ENCODE measurements at regions not wholly inside any gene's neighbourhood (a gene's known extent, or its start where the extent isn't known, plus 50 kb on each side); places are given as distances from the start of the nearest gene placed in this dataset.

GRCh38 chr9:105172436-105172835 lies 72.0 kb upstream of the SLC44A1 start:
- Histone ChIP-seq H3K4me3 (no peak overlapping the region), H3K27me3 (no peaks in the 10 kb centered on the region), H3K27ac (no peak overlapping the region), H3K4me1 (ENCODE audit: low read depth) (no peaks in the 10 kb centered on the region), H3K9me3 (ENCODE audit: low read depth) (no peaks in the 10 kb centered on the region), H3K36me3 (no peaks in the 10 kb centered on the region)
- no peak for DNase-seq (ENCODE audit: low read depth in 1 of 2, low spot score in 1 of 2)
- TF ChIP-seq, protein P1, sequence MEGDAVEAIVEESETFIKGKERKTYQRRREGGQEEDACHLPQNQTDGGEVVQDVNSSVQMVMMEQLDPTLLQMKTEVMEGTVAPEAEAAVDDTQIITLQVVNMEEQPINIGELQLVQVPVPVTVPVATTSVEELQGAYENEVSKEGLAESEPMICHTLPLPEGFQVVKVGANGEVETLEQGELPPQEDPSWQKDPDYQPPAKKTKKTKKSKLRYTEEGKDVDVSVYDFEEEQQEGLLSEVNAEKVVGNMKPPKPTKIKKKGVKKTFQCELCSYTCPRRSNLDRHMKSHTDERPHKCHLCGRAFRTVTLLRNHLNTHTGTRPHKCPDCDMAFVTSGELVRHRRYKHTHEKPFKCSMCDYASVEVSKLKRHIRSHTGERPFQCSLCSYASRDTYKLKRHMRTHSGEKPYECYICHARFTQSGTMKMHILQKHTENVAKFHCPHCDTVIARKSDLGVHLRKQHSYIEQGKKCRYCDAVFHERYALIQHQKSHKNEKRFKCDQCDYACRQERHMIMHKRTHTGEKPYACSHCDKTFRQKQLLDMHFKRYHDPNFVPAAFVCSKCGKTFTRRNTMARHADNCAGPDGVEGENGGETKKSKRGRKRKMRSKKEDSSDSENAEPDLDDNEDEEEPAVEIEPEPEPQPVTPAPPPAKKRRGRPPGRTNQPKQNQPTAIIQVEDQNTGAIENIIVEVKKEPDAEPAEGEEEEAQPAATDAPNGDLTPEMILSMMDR (IDR thresholded peaks at IDR 0.05; ENCODE audit: low read depth, low read length): no peak

DNA sequence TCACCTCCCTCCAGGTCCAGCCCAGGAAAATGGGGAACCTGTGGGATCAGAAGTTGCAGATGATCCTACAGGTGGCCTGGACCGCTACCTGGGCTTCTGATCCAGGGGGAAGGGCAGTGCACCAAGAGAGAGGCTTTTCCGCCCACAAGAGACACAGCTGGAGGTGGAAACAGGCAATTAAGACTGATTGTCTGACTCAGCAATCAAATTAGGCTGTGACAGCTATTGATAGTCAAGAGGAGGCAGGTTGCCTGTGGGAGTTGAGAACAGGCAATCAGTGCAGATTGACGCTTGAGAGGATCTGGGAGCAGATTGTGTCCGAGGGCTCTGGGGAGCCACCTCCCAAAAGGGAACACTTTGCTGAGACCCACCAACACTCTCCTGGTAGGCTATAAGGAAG lies 71.1 kb upstream of the SLC44A1 start:
- Histone ChIP-seq H3K36me3 (no peaks in the 10 kb centered on the region), H3K9me3 (ENCODE audit: low read depth) (no peaks in the 10 kb centered on the region), H3K27ac (no peak overlapping the region), H3K4me3 (no peak overlapping the region), H3K4me1 (ENCODE audit: low read depth) (no peaks in the 10 kb centered on the region), H3K27me3 (no peaks in the 10 kb centered on the region)
- DNase-seq (ENCODE audit: low read depth in 1 of 2, low spot score in 1 of 2): no peak
- TF ChIP-seq, protein P1 (IDR thresholded peaks at IDR 0.05; ENCODE audit: low read depth, low read length): no peak

DNA sequence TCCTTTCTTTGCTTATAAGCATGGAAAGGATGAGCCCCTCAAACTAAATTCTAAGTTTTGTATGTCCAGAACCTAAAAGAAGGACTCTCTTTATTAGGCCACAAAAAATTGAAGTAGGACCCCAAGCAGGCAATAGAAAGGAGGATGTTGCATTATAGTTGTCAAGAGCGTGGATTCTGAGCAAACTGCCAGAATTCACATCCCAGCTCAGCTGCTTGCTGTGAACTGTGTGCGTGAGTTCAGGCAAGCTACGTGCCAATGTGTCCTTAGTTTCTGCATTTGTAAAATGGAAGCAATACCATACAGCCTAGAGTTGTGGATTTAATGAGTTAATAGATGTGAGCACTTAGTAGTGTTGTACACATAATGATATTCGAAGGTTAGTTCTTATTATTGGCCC lies 70.6 kb upstream of the SLC44A1 start:
- no peaks in the 10 kb centered on the region for H3K36me3 ChIP-seq
- TF ChIP-seq, protein P1 (IDR thresholded peaks at IDR 0.05; ENCODE audit: low read depth, low read length): no peak
- H3K4me3 ChIP-seq: no peak overlapping the region
- H3K27ac ChIP-seq: no peak overlapping the region
- no peaks in the 10 kb centered on the region for H3K4me1 ChIP-seq (ENCODE audit: low read depth)
- H3K27me3 ChIP-seq: no peaks in the 10 kb centered on the region
- H3K9me3 ChIP-seq (ENCODE audit: low read depth): no peaks in the 10 kb centered on the region
- DNase-seq (ENCODE audit: low read depth in 1 of 2, low spot score in 1 of 2): no peak

GRCh38 chr9:105176194-105176593 lies 68.3 kb upstream of the SLC44A1 start:
- TF ChIP-seq, protein P1 (IDR thresholded peaks at IDR 0.05; ENCODE audit: low read depth, low read length): no peak

DNA sequence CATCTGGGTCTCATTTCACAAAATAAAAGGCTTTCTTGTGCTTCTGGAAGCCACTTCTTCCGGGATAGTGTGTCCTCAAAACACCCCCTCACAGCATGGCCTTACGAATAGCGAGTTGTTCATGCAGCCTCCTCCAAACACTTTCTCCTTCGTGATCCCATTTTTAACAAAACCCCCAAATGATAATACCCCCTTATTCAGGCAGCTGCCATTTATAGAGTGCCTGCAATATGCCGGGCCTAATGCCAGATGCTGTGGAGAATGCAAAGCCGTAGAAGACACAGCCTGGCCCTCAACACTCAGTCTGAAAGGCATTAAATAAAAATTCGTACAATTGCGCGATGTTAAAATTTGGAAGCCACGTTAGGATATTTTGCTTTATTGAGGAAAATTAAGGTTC lies 66.4 kb upstream of the SLC44A1 start:
- no peak overlapping the region for H3K27ac ChIP-seq
- H3K27me3 ChIP-seq: no peaks in the 10 kb centered on the region
- H3K36me3 ChIP-seq: no peaks in the 10 kb centered on the region
- DNase-seq (ENCODE audit: low read depth in 1 of 2, low spot score in 1 of 2): no peak
- TF ChIP-seq, protein P1 (IDR thresholded peaks at IDR 0.05; ENCODE audit: low read depth, low read length): no peak
- H3K4me3 ChIP-seq: no peak overlapping the region
- H3K9me3 ChIP-seq (ENCODE audit: low read depth): no peaks in the 10 kb centered on the region
- H3K4me1 ChIP-seq (ENCODE audit: low read depth): no peaks in the 10 kb centered on the region

More at GRCh38 chr9:105176194-105176593, 68.3 kb upstream of the SLC44A1 start:
- Histone ChIP-seq H3K4me1 (ENCODE audit: low read depth) (no peaks in the 10 kb centered on the region), H3K27ac (no peak overlapping the region), H3K9me3 (ENCODE audit: low read depth) (no peaks in the 10 kb centered on the region), H3K27me3 (no peaks in the 10 kb centered on the region), H3K4me3 (no peak overlapping the region), H3K36me3 (no peaks in the 10 kb centered on the region)
- DNase-seq (ENCODE audit: low read depth in 1 of 2, low spot score in 1 of 2): no peak

DNA sequence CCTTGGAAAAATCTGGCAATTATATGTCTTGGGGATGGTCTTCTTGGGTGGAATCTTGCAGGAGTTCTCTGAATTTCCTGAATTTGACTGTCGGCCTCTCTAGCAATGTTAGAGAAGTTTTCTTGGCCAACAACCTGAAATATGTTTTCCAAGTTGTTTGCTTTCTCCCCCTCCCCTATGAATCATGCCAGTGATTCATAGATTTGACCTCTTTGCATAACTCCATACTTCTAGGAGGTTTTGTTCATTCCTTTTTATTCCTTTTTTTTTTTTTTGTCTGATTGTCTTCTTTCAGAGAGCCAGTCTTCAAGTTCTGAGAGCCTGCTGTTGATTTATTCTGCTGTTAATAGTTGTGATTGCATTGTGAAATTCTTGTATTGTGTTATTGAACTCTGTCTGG lies 56.7 kb upstream of the SLC44A1 start:
- no peaks in the 10 kb centered on the region for H3K4me1 ChIP-seq (ENCODE audit: low read depth)
- no peak overlapping the region for H3K27ac ChIP-seq
- no peak overlapping the region for H3K4me3 ChIP-seq
- DNase-seq (ENCODE audit: low read depth in 1 of 2, low spot score in 1 of 2): peak in 1 of 2 donors; percentile 90
- TF ChIP-seq, protein P1 (IDR thresholded peaks at IDR 0.05; ENCODE audit: low read depth, low read length): no peak
- no peaks in the 10 kb centered on the region for H3K27me3 ChIP-seq
- H3K36me3 ChIP-seq: no peaks in the 10 kb centered on the region
- no peaks in the 10 kb centered on the region for H3K9me3 ChIP-seq (ENCODE audit: low read depth)
